NCI-H2081 (cell line): ENCODE measurements at regions not wholly inside any gene's neighbourhood (a gene's known extent, or its start where the extent isn't known, plus 50 kb on each side); places are given as distances from the start of the nearest gene placed in this dataset.
"Not testable (repeated sequence)": the region's sequence is repeated elsewhere in the genome, so short reads cannot be mapped to it uniquely, and the experiment has no call there.

ENCODE experiments used
- DNase-seq, 2 experiments: peaks; one replicate each; lab custom pipeline; 2025; lab: John Stamatoyannopoulos, UW

- no peak for DNase-seq
Measured at GRCh38 chr2:180540761-180541160, 439.6 kb upstream of the UBE2E3 start.

GRCh38 chr2:180539541-180539940, 440.9 kb upstream of the UBE2E3 start:
- no peak for DNase-seq

- DNase-seq, result no peak
Measured at GRCh38 chr2:180535289-180535688, 445.1 kb upstream of the UBE2E3 start.

- not testable (repeated sequence) for DNase-seq
Measured at GRCh38 chr2:180531787-180532186, 448.6 kb upstream of the UBE2E3 start.

- no peak for DNase-seq
Measured at GRCh38 chr2:180524499-180524898, 455.9 kb upstream of the UBE2E3 start.

- no peak for DNase-seq
Measured at GRCh38 chr2:180523621-180524340, 456.6 kb upstream of the UBE2E3 start.

- no peak for DNase-seq
Measured at GRCh38 chr2:180520921-180521581, 459.4 kb upstream of the UBE2E3 start.

- peak in 1 of 2 experiments; percentile 58 for DNase-seq
Measured at GRCh38 chr2:180520206-180520605, 460.2 kb upstream of the UBE2E3 start.

- no peak for DNase-seq
Measured at GRCh38 chr2:180519276-180519675, 461.1 kb upstream of the UBE2E3 start.

- DNase-seq, result no peak
Measured at GRCh38 chr2:180516232-180516631, 464.2 kb upstream of the UBE2E3 start.

- no peak for DNase-seq
Measured at GRCh38 chr2:180513389-180513788, 467.0 kb upstream of the UBE2E3 start.

GRCh38 chr2:180508458-180508857, 471.9 kb upstream of the UBE2E3 start:
- DNase-seq, result no peak

GRCh38 chr2:180507028-180507427, 473.4 kb upstream of the UBE2E3 start:
- DNase-seq, result no peak

GRCh38 chr2:180505203-180505602, 475.2 kb upstream of the UBE2E3 start:
- no peak for DNase-seq

GRCh38 chr2:180497621-180498152, 482.7 kb upstream of the UBE2E3 start:
- no peak for DNase-seq

GRCh38 chr2:180495606-180496005, 484.8 kb upstream of the UBE2E3 start:
- DNase-seq, result no peak

GRCh38 chr2:180494286-180494685, 486.1 kb upstream of the UBE2E3 start:
- no peak for DNase-seq

GRCh38 chr2:180482696-180483095, 475.6 kb upstream of the CWC22 start:
- DNase-seq, result no peak

GRCh38 chr2:180481998-180482397, 474.9 kb upstream of the CWC22 start:
- DNase-seq, result no peak

GRCh38 chr2:180478883-180479282, 471.8 kb upstream of the CWC22 start:
- DNase-seq, result no peak

GRCh38 chr2:180474716-180475115, 467.6 kb upstream of the CWC22 start:
- peak; percentile 4 to 60 for DNase-seq

- no peak for DNase-seq
Measured at GRCh38 chr2:180473456-180473855, 466.4 kb upstream of the CWC22 start.

GRCh38 chr2:180472133-180472532, 465.0 kb upstream of the CWC22 start:
- DNase-seq, result no peak
